ENCODE measurements at regions not wholly inside any gene's neighbourhood (a gene's known extent, or its start where the extent isn't known, plus 50 kb on each side); places are given as distances from the start of the nearest gene placed in this dataset.

GRCh38 chr2:136433261-136433660 is 315.3 kb upstream of the CXCR4 start:
- TF ChIP-seq SIN3A (IDR thresholded peaks at IDR 0.05; ENCODE audit: borderline replicate concordance, insufficient read depth, low read length) (no peak), POLR2AphosphoS5 (IDR thresholded peaks at IDR 0.05; ENCODE audit: low read depth, low read length) (no peak), TAF1 (IDR thresholded peaks at IDR 0.05; ENCODE audit: borderline replicate concordance, insufficient read depth, low read length) (no peak), FOXP2 (optimal IDR thresholded peaks at IDR 0.05; ENCODE audit: borderline replicate concordance, extremely low read depth, extremely low read length, insufficient read depth) (no peak)

GRCh38 chr2:136424112-136424511 is 306.2 kb upstream of the CXCR4 start:
- TF ChIP-seq SIN3A (IDR thresholded peaks at IDR 0.05; ENCODE audit: borderline replicate concordance, insufficient read depth, low read length) (no peak), FOXP2 (optimal IDR thresholded peaks at IDR 0.05; ENCODE audit: borderline replicate concordance, extremely low read depth, extremely low read length, insufficient read depth) (no peak), REST (IDR thresholded peaks at IDR 0.05; ENCODE audit: insufficient read depth in 1 of 2, low read depth in 2 of 2, low read length in 2 of 2) (no peak), POLR2AphosphoS5 (IDR thresholded peaks at IDR 0.05; ENCODE audit: low read depth, low read length) (no peak), TAF1 (IDR thresholded peaks at IDR 0.05; ENCODE audit: borderline replicate concordance, insufficient read depth, low read length) (no peak)

- TF ChIP-seq FOXP2 (optimal IDR thresholded peaks at IDR 0.05; ENCODE audit: borderline replicate concordance, extremely low read depth, extremely low read length, insufficient read depth) (peak; percentile 21), REST (IDR thresholded peaks at IDR 0.05; ENCODE audit: insufficient read depth in 1 of 2, low read depth in 2 of 2, low read length in 2 of 2) (no peak)
Observed at GRCh38 chr2:136423516-136423996, 305.6 kb upstream of the CXCR4 start.

- TF ChIP-seq FOXP2 (optimal IDR thresholded peaks at IDR 0.05; ENCODE audit: borderline replicate concordance, extremely low read depth, extremely low read length, insufficient read depth) (no peak), SIN3A (IDR thresholded peaks at IDR 0.05; ENCODE audit: borderline replicate concordance, insufficient read depth, low read length) (no peak), TAF1 (IDR thresholded peaks at IDR 0.05; ENCODE audit: borderline replicate concordance, insufficient read depth, low read length) (no peak), REST (IDR thresholded peaks at IDR 0.05; ENCODE audit: insufficient read depth in 1 of 2, low read depth in 2 of 2, low read length in 2 of 2) (no peak), POLR2AphosphoS5 (IDR thresholded peaks at IDR 0.05; ENCODE audit: low read depth, low read length) (no peak)
Observed at GRCh38 chr2:136422512-136422911, 304.6 kb upstream of the CXCR4 start.

- TF ChIP-seq SIN3A (IDR thresholded peaks at IDR 0.05; ENCODE audit: borderline replicate concordance, insufficient read depth, low read length) (no peak), REST (IDR thresholded peaks at IDR 0.05; ENCODE audit: insufficient read depth in 1 of 2, low read depth in 2 of 2, low read length in 2 of 2) (no peak), TAF1 (IDR thresholded peaks at IDR 0.05; ENCODE audit: borderline replicate concordance, insufficient read depth, low read length) (no peak), POLR2AphosphoS5 (IDR thresholded peaks at IDR 0.05; ENCODE audit: low read depth, low read length) (no peak), FOXP2 (optimal IDR thresholded peaks at IDR 0.05; ENCODE audit: borderline replicate concordance, extremely low read depth, extremely low read length, insufficient read depth) (no peak)
Observed at GRCh38 chr2:136420346-136420745, 302.4 kb upstream of the CXCR4 start.
